ENCODE measurements at regions not wholly inside any gene's neighbourhood (a gene's known extent, or its start where the extent isn't known, plus 50 kb on each side); places are given as distances from the start of the nearest gene placed in this dataset.
A peak's percentile ranks its signal among the peaks of the same experiment; 100 is the strongest.

DNA sequence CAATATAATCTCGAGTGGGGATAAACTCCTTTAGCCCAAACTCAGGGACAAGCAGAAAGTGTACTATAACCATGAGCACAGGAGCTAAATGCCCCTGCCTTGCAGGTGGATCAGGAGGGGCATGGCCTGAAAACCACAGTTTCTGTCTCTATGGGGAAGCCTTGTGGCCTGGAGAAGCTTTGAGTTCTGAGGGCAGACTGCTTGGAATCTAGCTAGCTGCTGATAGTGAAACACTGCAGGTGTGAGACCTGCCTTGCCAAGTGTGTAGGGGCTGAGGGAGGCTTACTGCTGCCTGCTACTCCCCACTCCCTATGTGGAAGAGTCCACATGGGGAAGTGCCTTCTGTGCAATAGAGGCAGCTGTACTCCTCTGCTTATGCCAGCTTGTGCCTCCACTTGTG is 352.3 kb upstream of the OR4E1 start:
- no peak for DNase-seq (ENCODE audit: extremely low spot score in 2 of 2)
- Histone ChIP-seq H3K4me1 (no peaks in the 10 kb centered on the region), H3K9me3 (no peaks in the 10 kb centered on the region), H3K27me3 (no peaks in the 10 kb centered on the region), H3K27ac (no peak overlapping the region), H3K4me3 (no peak overlapping the region), H3K36me3 (no peaks in the 10 kb centered on the region)
- intact Hi-C loops (cut with DNase I), result no loop called here
- no peak for TF ChIP-seq POLR2AphosphoS5 (IDR thresholded peaks at IDR 0.05; ENCODE audit: insufficient read depth in 1 of 2, low read depth in 1 of 2)
- TF ChIP-seq, protein P1, sequence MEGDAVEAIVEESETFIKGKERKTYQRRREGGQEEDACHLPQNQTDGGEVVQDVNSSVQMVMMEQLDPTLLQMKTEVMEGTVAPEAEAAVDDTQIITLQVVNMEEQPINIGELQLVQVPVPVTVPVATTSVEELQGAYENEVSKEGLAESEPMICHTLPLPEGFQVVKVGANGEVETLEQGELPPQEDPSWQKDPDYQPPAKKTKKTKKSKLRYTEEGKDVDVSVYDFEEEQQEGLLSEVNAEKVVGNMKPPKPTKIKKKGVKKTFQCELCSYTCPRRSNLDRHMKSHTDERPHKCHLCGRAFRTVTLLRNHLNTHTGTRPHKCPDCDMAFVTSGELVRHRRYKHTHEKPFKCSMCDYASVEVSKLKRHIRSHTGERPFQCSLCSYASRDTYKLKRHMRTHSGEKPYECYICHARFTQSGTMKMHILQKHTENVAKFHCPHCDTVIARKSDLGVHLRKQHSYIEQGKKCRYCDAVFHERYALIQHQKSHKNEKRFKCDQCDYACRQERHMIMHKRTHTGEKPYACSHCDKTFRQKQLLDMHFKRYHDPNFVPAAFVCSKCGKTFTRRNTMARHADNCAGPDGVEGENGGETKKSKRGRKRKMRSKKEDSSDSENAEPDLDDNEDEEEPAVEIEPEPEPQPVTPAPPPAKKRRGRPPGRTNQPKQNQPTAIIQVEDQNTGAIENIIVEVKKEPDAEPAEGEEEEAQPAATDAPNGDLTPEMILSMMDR (IDR thresholded peaks at IDR 0.05), result no peak
- no peak for TF ChIP-seq POLR2A (IDR thresholded peaks at IDR 0.05)

DNA sequence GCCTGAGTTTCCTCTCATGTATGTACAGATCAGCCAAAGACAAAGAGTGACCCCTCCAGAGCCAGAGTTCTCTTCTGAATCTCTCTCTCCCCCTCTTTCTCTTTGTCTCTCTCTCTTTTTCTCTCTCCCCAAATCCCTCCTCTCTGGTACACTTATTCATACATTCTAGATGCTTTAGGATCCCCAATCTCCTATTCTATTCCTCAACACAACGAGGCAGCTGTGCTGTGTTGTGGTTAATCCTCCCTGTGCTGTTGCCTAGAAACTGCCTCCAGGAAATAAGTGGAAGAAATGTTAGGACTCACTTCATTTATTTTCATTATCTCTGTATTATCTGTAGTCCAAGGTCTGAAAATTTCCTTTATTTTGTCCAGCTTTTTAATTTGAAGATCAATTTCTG is 350.5 kb upstream of the OR4E1 start:
- Histone ChIP-seq H3K4me3 (no peak overlapping the region), H3K36me3 (no peaks in the 10 kb centered on the region), H3K27ac (no peak overlapping the region), H3K4me1 (no peaks in the 10 kb centered on the region), H3K9me3 (no peaks in the 10 kb centered on the region), H3K27me3 (no peaks in the 10 kb centered on the region)
- DNase-seq (ENCODE audit: extremely low spot score in 2 of 2), result no peak
- intact Hi-C loops (cut with DNase I), result no loop called here
- TF ChIP-seq POLR2AphosphoS5 (IDR thresholded peaks at IDR 0.05; ENCODE audit: insufficient read depth in 1 of 2, low read depth in 1 of 2) (no peak), POLR2A (IDR thresholded peaks at IDR 0.05) (no peak)
- TF ChIP-seq, protein P1 (IDR thresholded peaks at IDR 0.05), result no peak

DNA sequence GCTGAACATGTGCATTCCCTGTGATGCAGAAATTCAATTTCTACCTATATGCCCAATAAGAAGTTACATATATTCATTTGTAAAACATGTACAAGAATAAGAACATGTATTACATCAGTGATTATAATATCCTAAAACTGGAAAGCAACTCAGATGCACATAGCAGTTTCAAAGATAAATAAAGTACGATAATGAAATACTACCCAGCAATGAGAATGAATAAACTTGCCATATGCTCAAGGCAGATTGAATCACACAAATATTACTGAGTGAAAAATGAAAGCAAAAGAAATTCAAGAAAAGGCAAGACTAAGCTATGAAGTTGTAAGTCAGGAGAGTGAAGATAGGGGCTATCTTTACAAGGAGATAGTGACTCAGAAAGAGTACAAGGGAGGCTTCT is 345.3 kb upstream of the OR4E1 start:
- H3K4me1 ChIP-seq, result no peaks in the 10 kb centered on the region
- no peak overlapping the region for H3K27ac ChIP-seq
- H3K4me3 ChIP-seq, result no peak overlapping the region
- H3K36me3 ChIP-seq, result no peaks in the 10 kb centered on the region
- TF ChIP-seq, protein P1 (IDR thresholded peaks at IDR 0.05), result no peak
- no peak for TF ChIP-seq POLR2A (IDR thresholded peaks at IDR 0.05)
- no peak for TF ChIP-seq POLR2AphosphoS5 (IDR thresholded peaks at IDR 0.05; ENCODE audit: insufficient read depth in 1 of 2, low read depth in 1 of 2)
- intact Hi-C loops (cut with DNase I), result no loop called here
- DNase-seq (ENCODE audit: extremely low spot score in 2 of 2), result no peak
- no peaks in the 10 kb centered on the region for H3K27me3 ChIP-seq
- no peaks in the 10 kb centered on the region for H3K9me3 ChIP-seq

DNA sequence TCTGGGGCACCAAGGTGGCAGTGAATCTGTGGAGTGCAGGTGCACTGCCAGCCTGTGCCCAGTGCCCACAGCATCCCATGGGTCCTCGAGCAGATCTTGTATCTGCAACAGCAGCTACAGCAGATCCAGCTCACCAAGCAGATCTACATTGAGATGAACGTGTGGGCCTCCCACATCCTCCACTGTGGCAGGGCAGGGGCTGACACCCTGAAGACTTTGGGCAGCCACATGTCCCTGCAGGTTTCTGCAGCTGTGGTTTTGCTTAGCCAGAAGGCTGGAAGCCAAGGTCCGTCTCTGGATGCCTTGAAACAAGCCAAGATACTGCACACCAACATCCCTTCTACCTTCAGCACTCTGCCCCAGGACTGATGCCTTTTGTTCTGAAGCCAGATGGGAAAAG is 338.8 kb upstream of the OR4E1 start:
- Histone ChIP-seq H3K9me3 (no peaks in the 10 kb centered on the region), H3K4me3 (no peak overlapping the region), H3K36me3 (no peaks in the 10 kb centered on the region), H3K4me1 (peaks cover 15% of the 10 kb centered on the region), H3K27ac (no peak overlapping the region), H3K27me3 (no peaks in the 10 kb centered on the region)
- intact Hi-C loops (cut with DNase I), result no loop called here
- no peak for DNase-seq (ENCODE audit: extremely low spot score in 2 of 2)
- TF ChIP-seq POLR2A (IDR thresholded peaks at IDR 0.05) (no peak), POLR2AphosphoS5 (IDR thresholded peaks at IDR 0.05; ENCODE audit: insufficient read depth in 1 of 2, low read depth in 1 of 2) (no peak)
- TF ChIP-seq, protein P1 (IDR thresholded peaks at IDR 0.05), result no peak

DNA sequence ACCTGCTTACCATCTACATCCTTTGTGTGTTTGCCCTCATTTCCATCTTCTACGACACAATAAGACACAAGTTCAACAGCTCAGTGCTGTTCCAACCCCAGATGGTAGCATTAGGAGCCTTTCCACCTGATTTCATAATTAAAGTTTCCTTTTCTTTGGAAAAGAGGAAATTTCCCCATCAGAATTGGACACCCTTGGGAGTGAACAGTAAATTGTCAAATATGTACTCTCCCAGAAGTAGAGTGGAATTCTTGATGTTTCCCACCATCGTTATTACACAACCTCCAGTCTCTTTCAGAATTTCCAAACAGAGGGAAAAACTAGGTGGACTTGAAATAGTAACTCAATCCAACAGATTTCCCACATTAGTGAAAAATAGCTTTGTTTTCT is 337.6 kb upstream of the OR4E1 start:
- Histone ChIP-seq H3K36me3 (no peaks in the 10 kb centered on the region), H3K27ac (peak overlapping the region; percentile 39), H3K4me3 (no peak overlapping the region), H3K4me1 (peaks cover 15% of the 10 kb centered on the region), H3K27me3 (no peaks in the 10 kb centered on the region), H3K9me3 (no peaks in the 10 kb centered on the region)
- intact Hi-C loops (cut with DNase I), result no loop called here
- no peak for DNase-seq (ENCODE audit: extremely low spot score in 2 of 2)
- TF ChIP-seq, protein P1 (IDR thresholded peaks at IDR 0.05), result no peak
- no peak for TF ChIP-seq POLR2A (IDR thresholded peaks at IDR 0.05)
- TF ChIP-seq POLR2AphosphoS5 (IDR thresholded peaks at IDR 0.05; ENCODE audit: insufficient read depth in 1 of 2, low read depth in 1 of 2), result no peak

Data from vagina (tissue), 2 donors.